ENCODE measurements at regions not wholly inside any gene's neighbourhood (a gene's known extent, or its start where the extent isn't known, plus 50 kb on each side); places are given as distances from the start of the nearest gene placed in this dataset.

- ATAC-seq (no peak), FAIRE-seq (no peak), DNase-seq (ENCODE audit: low spot score) (no peak)
- no peaks in the 10 kb centered on the region for H3K27me3 ChIP-seq (ENCODE audit: control insufficient read depth in 1 of 2, insufficient read depth in 2 of 2, low read length in 2 of 2)
- no peak overlapping the region for H3K27ac ChIP-seq (ENCODE audit: extremely low read length, insufficient read depth, low read length)
- ChIA-PET POLR2A (no interaction called here), CTCF (ENCODE audit: low intra/inter-chr PET ratio, low total read pairs) (no interaction called here)
- H3K4me3 ChIP-seq (replicated peaks in 1 of 3; ENCODE audit: insufficient read depth in 1 of 3, low read depth in 2 of 3, low read length in 3 of 3): no peak overlapping the region
- WGBS (ENCODE audit: low lambda C conversion rate): 24% methylated on average over 3 of the region's 3 CpGs
- H3K4me2 ChIP-seq (ENCODE audit: low read depth, low read length): no peak overlapping the region
- intact Hi-C loops (cut with micrococcal nuclease; ENCODE audit: unreplicated experiment): no loop called here
- TF ChIP-seq RBAK (CRISPR knock-in tag; IDR thresholded peaks at IDR 0.05) (no peak), MBNL3 (CRISPR knock-in tag; conservative IDR thresholded peaks at IDR 0.05) (no peak), MAFK (conservative IDR thresholded peaks at IDR 0.05 in 1 of 2, IDR thresholded peaks at IDR 0.05 in 1 of 2; ENCODE audit: low read length in 2 of 2) (peak in 1 of 2 experiments; percentile 9; a peak in 1 of 4 replicates), AKNA (CRISPR knock-in tag; IDR thresholded peaks at IDR 0.05; ENCODE audit: borderline replicate concordance) (no peak), CAMTA2 (CRISPR knock-in tag; IDR thresholded peaks at IDR 0.05; ENCODE audit: borderline replicate concordance) (no peak)
- H4K20me1 ChIP-seq (ENCODE audit: insufficient read depth, low read length): no peaks in the 10 kb centered on the region
- no peak overlapping the region for H3K9ac ChIP-seq (ENCODE audit: insufficient read depth, low read depth, low read length)
- peaks cover 45% of the 10 kb centered on the region for H3K9me3 ChIP-seq (ENCODE audit: low read length)
- H3K4me1 ChIP-seq (ENCODE audit: insufficient read depth, low read length): no peaks in the 10 kb centered on the region
- BruUV-seq (replicated peaks): no TSS peak
- no peaks in the 10 kb centered on the region for H3K36me3 ChIP-seq (replicated peaks in 1 of 2; ENCODE audit: control insufficient read depth in 1 of 2, insufficient read depth in 2 of 2, low read length in 2 of 2)
- H3K79me2 ChIP-seq (ENCODE audit: insufficient read depth, low read length): no peaks in the 10 kb centered on the region
- in situ Hi-C loops (cut with HindIII; ENCODE audit: extremely low pct_ligation_motif_present, low pct_unique_long_range_greater_than_20kb): no loop called here
- no peak overlapping the region for H2AFZ ChIP-seq (ENCODE audit: low read length)
Measured at GRCh38 chr4:179536694-179537093, 2094.5 kb upstream of the AGA start.

Data from HepG2 (cell line).